AG09319 (cell line): ENCODE measurements at regions not wholly inside any gene's neighbourhood (a gene's known extent, or its start where the extent isn't known, plus 50 kb on each side); places are given as distances from the start of the nearest gene placed in this dataset.

Source experiments
- DNase-seq: peaks from one replicate; pipeline ENCODE4 v3.0.0-alpha.2; 2010; ENCODE audit warnings: low read depth; ENCODE audit errors: extremely low read depth
- TF ChIP-seq, protein P1 (sequence below): IDR thresholded peaks from 2 replicates; pipeline ENCODE4 v1.5.1; 2011; ENCODE audit warnings: low read depth, mild to moderate bottlenecking, inconsistent platforms, low read length, moderate library complexity

DNA sequence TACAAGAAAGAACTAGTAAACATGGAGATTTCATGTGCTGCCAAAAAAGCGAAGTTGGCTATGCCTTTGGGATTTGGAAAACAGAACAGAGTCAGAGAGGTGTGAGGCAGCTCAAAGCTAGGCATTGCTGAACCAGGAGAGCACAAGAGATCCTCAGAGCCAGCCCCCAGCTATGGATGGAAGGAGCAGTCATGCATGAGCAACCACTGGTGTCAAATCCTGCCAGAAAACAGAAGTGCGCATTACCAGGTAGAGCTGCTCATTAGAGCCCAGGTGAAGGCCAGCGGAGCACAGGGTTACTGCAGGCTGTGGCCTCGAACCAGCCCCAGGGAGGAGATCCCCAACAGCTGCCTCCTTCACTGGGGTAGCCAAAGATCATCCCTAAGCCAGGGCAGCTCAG lies 173.2 kb upstream of the KIAA1217 start:
- TF ChIP-seq, protein P1, sequence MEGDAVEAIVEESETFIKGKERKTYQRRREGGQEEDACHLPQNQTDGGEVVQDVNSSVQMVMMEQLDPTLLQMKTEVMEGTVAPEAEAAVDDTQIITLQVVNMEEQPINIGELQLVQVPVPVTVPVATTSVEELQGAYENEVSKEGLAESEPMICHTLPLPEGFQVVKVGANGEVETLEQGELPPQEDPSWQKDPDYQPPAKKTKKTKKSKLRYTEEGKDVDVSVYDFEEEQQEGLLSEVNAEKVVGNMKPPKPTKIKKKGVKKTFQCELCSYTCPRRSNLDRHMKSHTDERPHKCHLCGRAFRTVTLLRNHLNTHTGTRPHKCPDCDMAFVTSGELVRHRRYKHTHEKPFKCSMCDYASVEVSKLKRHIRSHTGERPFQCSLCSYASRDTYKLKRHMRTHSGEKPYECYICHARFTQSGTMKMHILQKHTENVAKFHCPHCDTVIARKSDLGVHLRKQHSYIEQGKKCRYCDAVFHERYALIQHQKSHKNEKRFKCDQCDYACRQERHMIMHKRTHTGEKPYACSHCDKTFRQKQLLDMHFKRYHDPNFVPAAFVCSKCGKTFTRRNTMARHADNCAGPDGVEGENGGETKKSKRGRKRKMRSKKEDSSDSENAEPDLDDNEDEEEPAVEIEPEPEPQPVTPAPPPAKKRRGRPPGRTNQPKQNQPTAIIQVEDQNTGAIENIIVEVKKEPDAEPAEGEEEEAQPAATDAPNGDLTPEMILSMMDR, result no peak
- no peak for DNase-seq

DNA sequence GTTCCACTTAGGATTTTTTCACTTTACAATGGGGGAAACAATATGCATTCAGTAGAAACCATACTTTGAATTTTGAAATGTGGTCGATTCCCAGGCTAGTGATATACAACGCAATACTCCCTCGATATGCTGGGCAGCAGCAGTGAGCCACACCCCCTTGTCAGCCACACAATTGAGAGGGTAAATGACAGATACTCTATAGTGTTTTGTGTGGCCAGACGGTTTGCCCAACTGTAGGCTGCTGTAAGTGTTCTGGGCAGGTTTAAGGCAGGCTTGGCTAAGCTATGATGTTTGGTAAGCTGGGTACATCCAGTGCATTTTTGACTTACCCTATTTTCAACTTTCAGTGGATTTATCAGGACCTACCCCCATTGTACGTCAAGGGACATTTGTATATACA lies 169.6 kb upstream of the KIAA1217 start:
- DNase-seq, result no peak

DNA sequence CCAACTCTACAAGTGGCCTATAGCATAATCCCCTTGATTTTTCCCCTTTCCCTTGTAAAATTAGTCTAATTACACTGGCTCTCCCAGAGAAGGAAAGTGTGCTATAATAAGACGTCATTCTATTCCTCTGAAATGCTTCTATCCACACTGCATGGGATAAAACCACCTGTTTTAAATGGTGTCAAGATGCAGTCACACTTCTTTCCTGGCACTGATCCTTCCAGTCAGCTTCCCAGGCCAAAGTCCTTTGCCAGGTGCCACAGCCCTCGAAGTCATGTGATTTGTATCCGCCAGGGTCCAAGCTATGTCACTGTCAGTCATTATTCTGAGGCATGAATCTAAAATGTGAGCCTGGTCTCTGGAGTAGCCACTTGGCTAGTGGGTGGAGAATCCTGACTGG lies 169.0 kb upstream of the KIAA1217 start:
- DNase-seq, result no peak
- TF ChIP-seq, protein P1, result no peak

More for the DNA sequence above, 169.6 kb upstream of the KIAA1217 start:
- TF ChIP-seq, protein P1, result no peak

DNA sequence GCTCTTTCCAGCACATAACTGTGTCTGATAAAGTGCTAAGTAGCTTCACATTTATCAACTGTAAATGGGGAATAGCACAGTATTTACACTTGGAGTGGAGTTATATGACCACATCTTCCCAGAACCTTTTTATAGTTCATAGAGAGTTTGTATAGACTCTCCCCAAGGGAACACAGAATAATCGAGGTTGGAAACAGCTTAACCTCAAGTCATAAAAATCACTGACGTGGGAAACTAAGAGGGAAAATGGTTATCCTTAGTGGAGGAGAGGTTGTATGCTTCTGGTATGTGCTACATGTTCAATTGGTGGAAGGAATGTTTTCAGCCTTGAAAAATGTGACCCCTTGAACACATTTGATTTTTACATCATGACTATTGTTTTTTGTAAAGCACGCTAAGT lies 167.9 kb upstream of the KIAA1217 start:
- TF ChIP-seq, protein P1, result no peak
- no peak for DNase-seq

DNA sequence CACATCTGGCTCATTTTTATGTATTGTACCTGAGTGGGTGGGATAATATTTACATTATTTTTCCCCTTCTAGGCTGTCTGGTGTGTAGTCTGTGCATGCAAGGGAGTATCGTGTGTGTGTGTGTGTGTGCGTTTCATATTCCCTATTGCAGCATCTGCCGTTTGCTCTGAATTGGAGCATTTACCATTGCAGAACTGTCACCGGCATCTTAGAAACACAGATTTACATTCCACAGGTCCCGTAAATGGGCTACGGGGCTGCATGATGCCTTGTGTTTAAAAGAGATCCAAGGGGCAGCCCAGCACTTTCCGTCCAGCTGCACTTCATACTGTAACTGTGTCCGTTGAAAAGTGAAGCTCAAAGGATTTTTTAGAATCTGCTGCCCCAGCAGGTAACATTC lies 167.1 kb upstream of the KIAA1217 start:
- TF ChIP-seq, protein P1, result no peak
- DNase-seq, result no peak

DNA sequence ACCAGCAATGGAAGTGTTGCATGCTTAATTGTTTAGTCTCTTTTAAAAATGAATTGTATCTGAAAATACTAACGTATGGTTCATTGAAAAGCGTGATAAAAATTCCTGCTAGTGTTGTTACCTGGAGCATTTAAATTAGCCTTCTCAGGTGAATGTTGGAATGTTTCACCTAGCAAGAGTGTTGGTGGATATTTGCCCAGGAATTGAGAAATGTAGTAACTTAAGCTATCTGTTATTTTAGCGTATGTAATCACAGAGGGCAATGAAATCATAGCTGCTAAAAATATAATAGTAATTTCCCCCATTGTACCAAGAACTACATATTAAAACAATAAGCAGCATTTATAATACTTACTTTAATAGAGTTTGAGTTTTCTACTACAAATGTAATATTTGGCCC lies 166.1 kb upstream of the KIAA1217 start:
- TF ChIP-seq, protein P1, result no peak

DNA sequence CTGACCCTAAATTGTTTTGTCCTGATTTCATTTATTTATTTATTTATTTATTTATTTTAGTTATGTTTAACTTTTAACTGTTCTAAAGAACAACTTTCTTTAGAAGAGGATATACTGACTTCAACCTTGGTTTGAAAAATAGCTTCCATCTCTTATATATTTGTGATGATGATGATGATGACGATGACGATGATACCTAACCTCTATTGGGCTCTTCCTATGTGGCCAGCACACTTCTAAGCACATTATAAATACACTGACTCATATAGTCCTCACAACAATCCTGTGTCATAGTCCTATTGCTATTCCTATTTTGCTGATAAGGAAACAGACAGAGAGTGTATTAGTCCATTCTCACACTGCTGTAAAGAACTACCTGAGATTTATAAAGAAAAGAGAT lies 162.9 kb upstream of the KIAA1217 start:
- TF ChIP-seq, protein P1, result no peak
- no peak for DNase-seq

More for the DNA sequence above, 166.1 kb upstream of the KIAA1217 start:
- DNase-seq, result no peak
